Adrenal gland (tissue), 9 donors: ENCODE measurements at regions not wholly inside any gene's neighbourhood (a gene's known extent, or its start where the extent isn't known, plus 50 kb on each side); places are given as distances from the start of the nearest gene placed in this dataset.

Source experiments
- DNase-seq, 7 donors: peaks; one replicate each; pipeline ENCODE4 v3.0.0-alpha.2; 2019 to 2020
- H3K27ac ChIP-seq, 5 donors: fragments of 200-600 bp; sonication (generic) in 4 of 5; 1 replicate in 3 of 5; 2 replicates in 2 of 5; pipeline versions ENCODE4 v1.5.1 to v1.8.0; 2016 to 2020; ENCODE audit warnings: mild to moderate bottlenecking in 1 of 5
- H3K27me3 ChIP-seq: fragments of 200-600 bp; 2 replicates; pipeline ENCODE4 v1.8.0; 2021
- H3K36me3 ChIP-seq, 2 donors: fragments of 200-600 bp; replicated peaks in 1 of 2; 1 replicate in 1 of 2; 2 replicates in 1 of 2; pipeline versions ENCODE4 v1.5.1 to v1.8.0; 2018 to 2022
- H3K4me1 ChIP-seq, 2 donors: fragments of 200-600 bp; replicated peaks in 1 of 2; 1 replicate in 1 of 2; 2 replicates in 1 of 2; pipeline versions ENCODE4 v1.5.1 to v1.8.0; 2018 to 2021
- H3K4me3 ChIP-seq, 4 donors: fragments of 200-600 bp; sonication (generic) in 3 of 4; one replicate each; pipeline ENCODE4 v1.5.1; 2016 to 2018
- H3K9me3 ChIP-seq, 3 donors: fragments of 200-600 bp; sonication (generic) in 1 of 3; replicated peaks in 1 of 3; 1 replicate in 2 of 3; 2 replicates in 1 of 3; pipeline versions ENCODE4 v1.5.1 to v1.8.0; 2016 to 2021
- CTCF ChIP-seq, 6 experiments: fragments of 450-650 bp in 4 of 6; fragments of 200-600 bp in 2 of 6; sonication (generic) in 1 of 6; IDR thresholded peaks; 1 replicate in 5 of 6; 2 replicates in 1 of 6; pipeline versions ENCODE4 v1.5.1 to v1.8.0; 2016 to 2021; ENCODE audit warnings: antibody characterized with exemption in 6 of 6, mild to moderate bottlenecking in 2 of 6, moderate library complexity in 1 of 6
- POLR2A ChIP-seq, 2 donors: fragments of 450-650 bp; IDR thresholded peaks; one replicate each; pipeline ENCODE4 v1.6.1; 2017; ENCODE audit warnings: antibody characterized with exemption in 2 of 2, mild to moderate bottlenecking in 2 of 2, moderate library complexity in 1 of 2
- WGBS, 4 donors: extraction: QIAGEN DNeasy Blood & Tissue Kit in 2 of 4; methylation state at CpG; one replicate each; pipeline versions ENCODE4 v1.1.5 to v1.1.7; 2013 to 2017; 5-methylcytosine and 5-hydroxymethylcytosine counted together
- intact Hi-C, 2 donors: fragments of 100-400 bp; cut with DNase I; formaldehyde crosslinking; loops; one replicate each; pipeline versions ENCODE4 v1.14.1 to v1.15.0; 2022 to 2023
- small RNA-seq, 2 donors: library from RNA; depleted of rRNA; stranded (forward); fragments of <200 nt; gene quantifications; one replicate each; pipeline ENCODE3, GENCODE V24; 2016
- donor health status: healthy with polysubstance abuse.
- donor health status: Bipolar disorder and iron deficiency.
- donor health status: DM: yes; HTN: yes; CAD: no.
- donor health status: DM: no; HTN: no; CAD: no.
- donor health status: DM: no; HTN: no; CAD: no.

- intact Hi-C loops: no loop called here
- DNase-seq: no peak
- no peak overlapping the region for H3K27ac ChIP-seq
- H3K36me3 ChIP-seq: no peaks in the 10 kb centered on the region
- WGBS, 4 donors: 79 to 84% (median 82%) methylated on average over 4 of the region's 4 CpGs
- no peak overlapping the region for H3K4me3 ChIP-seq
- no peaks in the 10 kb centered on the region for H3K9me3 ChIP-seq
- H3K4me1 ChIP-seq: no peaks in the 10 kb centered on the region
- TF ChIP-seq POLR2A (IDR thresholded peaks at IDR 0.05) (no peak), CTCF (IDR thresholded peaks at IDR 0.05) (no peak)
- H3K27me3 ChIP-seq: no peaks in the 10 kb centered on the region
Measured at GRCh38 chr18:42689310-42689709, 426.2 kb downstream of the RIT2 start.

Small RNA genes lying in the stretch of these regions (small RNA-seq; reads per million reads assigned to genes)
- 0 reads per million in 2 donors for gene RNA5SP454
